K562 (cell line): ENCODE measurements at regions not wholly inside any gene's neighbourhood (a gene's known extent, or its start where the extent isn't known, plus 50 kb on each side); places are given as distances from the start of the nearest gene placed in this dataset.

ENCODE experiments used
- ATAC-seq: fragments of 200-7000 bp; cut with Tn5 transposase; 3 replicates; pipeline ENCODE4 v1.9.1; 2020; ENCODE audit warnings: moderate library complexity
- BruUV-seq: library from RNA; stranded (reverse); fragments of 400-500 nt; replicated peaks from 2 replicates; lab custom pipeline; 2021; lab: Mats Ljungman, UMichigan
- CTCF ChIA-PET: fragments of 300-600 bp; formaldehyde crosslinking; extraction: SDS; loops from one replicate; lab custom pipeline; 2021; ENCODE audit warnings: low intra/inter-chr PET ratio; lab: Yijun Ruan, JAX
- POLR2A ChIA-PET: fragments of 300-600, 350-650 bp; sonication (Branson Sonifier 250); formaldehyde crosslinking; extraction: SDS; loops from one replicate; lab custom pipeline; 2021; ENCODE audit warnings: antibody characterized with exemption, inconsistent platforms; lab: Yijun Ruan, JAX
- DNase-seq, 4 experiments: peaks; one replicate each; pipeline versions ENCODE4 v3.0.0 to v3.0.0-alpha.2; 2011 to 2018; ENCODE audit warnings: low spot score in 3 of 4, mixed read lengths in 3 of 4; ENCODE audit errors: extremely low read depth in 1 of 4
- FAIRE-seq: peaks from 2 replicates; lab custom pipeline; 2011; peaks lifted over from hg19 to GRCh38; lab: Jason Lieb, UNC
- H2AFZ ChIP-seq: 2 replicates; pipeline ENCODE4 v1.6.0; 2011; ENCODE audit warnings: low read depth, low read length, control low read depth, inconsistent platforms
- H3K27ac ChIP-seq: fragments of 200-600 bp; 3 replicates; pipeline ENCODE4 v1.8.0; 2011; ENCODE audit warnings: low read depth, mild to moderate bottlenecking, control low read depth, inconsistent platforms, low read length, moderate library complexity, mixed read lengths; ENCODE audit errors: extremely low read depth
- H3K27me3 ChIP-seq, 2 experiments: fragments of 300-600 bp in 1 of 2; 2 replicates in 1 of 2; 3 replicates in 1 of 2; pipeline versions ENCODE4 v1.6.0 to v1.8.0; 2011; ENCODE audit warnings: inconsistent platforms in 2 of 2, low read length in 2 of 2, mild to moderate bottlenecking in 1 of 2, mixed read lengths in 1 of 2, moderate library complexity in 1 of 2; ENCODE audit not compliant: control insufficient read depth in 2 of 2, insufficient read depth in 2 of 2
- H3K36me3 ChIP-seq: fragments of 300-600 bp; 3 replicates; pipeline ENCODE4 v1.8.0; 2011; ENCODE audit warnings: mild to moderate bottlenecking, low read length, inconsistent platforms; ENCODE audit not compliant: control insufficient read depth, insufficient read depth
- H3K4me1 ChIP-seq, 2 experiments: fragments of 200-600 bp in 1 of 2; replicated peaks in 1 of 2; 2 replicates in 1 of 2; 3 replicates in 1 of 2; pipeline versions ENCODE4 v1.5.1 to v1.8.0; 2011; ENCODE audit warnings: inconsistent platforms in 2 of 2, low read length in 2 of 2, mild to moderate bottlenecking in 1 of 2, mixed read lengths in 1 of 2, moderate library complexity in 1 of 2; ENCODE audit not compliant: control insufficient read depth in 2 of 2, insufficient read depth in 2 of 2
- H3K4me2 ChIP-seq: 2 replicates; pipeline ENCODE4 v1.6.1; 2011; ENCODE audit warnings: low read length, control low read depth, inconsistent platforms, mixed read lengths; ENCODE audit not compliant: insufficient read depth
- H3K4me3 ChIP-seq: fragments of 200-600 bp; sonication (generic), shearing (Covaris generic); 2 replicates; pipeline ENCODE4 v1.5.1; 2016; ENCODE audit warnings: control low read depth, inconsistent platforms
- H3K79me2 ChIP-seq: fragments of 200-600 bp; 3 replicates; pipeline ENCODE4 v1.8.0; 2011; ENCODE audit warnings: low read length, inconsistent platforms; ENCODE audit not compliant: control insufficient read depth, insufficient read depth
- H3K9ac ChIP-seq, 2 experiments: 2 replicates each; pipeline versions ENCODE4 v1.6.0 to v1.6.1; 2011; ENCODE audit warnings: low read depth in 2 of 2, low read length in 2 of 2, control low read depth in 1 of 2, inconsistent platforms in 1 of 2, mild to moderate bottlenecking in 1 of 2, mixed read lengths in 1 of 2; ENCODE audit not compliant: insufficient read depth in 1 of 2
- H3K9me1 ChIP-seq: one replicate; pipeline ENCODE4 v1.6.0; 2011; ENCODE audit warnings: inconsistent platforms, mild to moderate bottlenecking, low read length, moderate library complexity; ENCODE audit not compliant: control insufficient read depth, insufficient read depth
- H3K9me3 ChIP-seq: replicated peaks from 2 replicates; pipeline ENCODE4 v1.5.1; 2011; ENCODE audit warnings: low read depth, low read length, inconsistent platforms; ENCODE audit not compliant: control insufficient read depth, insufficient read depth
- H4K20me1 ChIP-seq: replicated peaks from 2 replicates; pipeline ENCODE4 v1.6.1; 2011; ENCODE audit warnings: low read length, inconsistent platforms, mixed read lengths; ENCODE audit not compliant: control insufficient read depth, insufficient read depth
- BRD9 ChIP-seq: fragments of 450-650 bp; IDR thresholded peaks from 2 replicates; pipeline ENCODE4 v1.6.1; 2018; ENCODE audit warnings: low read depth; ENCODE audit not compliant: partially characterized antibody
- CGGBP1 ChIP-seq: fragments of 250-450 bp; sonication (Bioruptor Pico); IDR thresholded peaks from 2 replicates; pipeline ENCODE4 v1.9.0; 2021; ENCODE audit warnings: mild to moderate bottlenecking
- DPF2 ChIP-seq: fragments of 450-650 bp; IDR thresholded peaks from 2 replicates; pipeline ENCODE4 v1.6.1; 2016
- L3MBTL2 ChIP-seq: fragments of 450-650 bp; IDR thresholded peaks from 2 replicates; pipeline ENCODE4 v1.6.1; 2016; ENCODE audit warnings: mild to moderate bottlenecking, moderate library complexity
- NR3C1 ChIP-seq: sonication (generic); formaldehyde crosslinking; IDR thresholded peaks from 2 replicates; pipeline ENCODE4 v1.8.1; 2022; ENCODE audit warnings: missing genetic modification reagents
- PCBP1 ChIP-seq: fragments of 200-400 bp; formaldehyde crosslinking; IDR thresholded peaks from 2 replicates; pipeline ENCODE4 v1.6.1; 2018; ENCODE audit warnings: mild to moderate bottlenecking, low read depth, low read length; ENCODE audit not compliant: poor library complexity, severe bottlenecking
- SIN3A ChIP-seq, 2 experiments: fragments of 150-350 bp in 1 of 2; IDR thresholded peaks; 2 replicates each; pipeline ENCODE4 v1.6.1; 2011 to 2016; ENCODE audit warnings: borderline replicate concordance in 2 of 2, low read depth in 2 of 2, low read length in 2 of 2, mild to moderate bottlenecking in 2 of 2, moderate library complexity in 2 of 2; ENCODE audit not compliant: control insufficient read depth in 1 of 2
- TEAD4 ChIP-seq, 2 experiments: sonication (generic) in 1 of 2; formaldehyde crosslinking in 1 of 2; IDR thresholded peaks; 2 replicates each; pipeline versions ENCODE4 v1.6.1 to v1.8.0; 2012 to 2022; ENCODE audit warnings: borderline replicate concordance in 1 of 2, inconsistent platforms in 1 of 2, low read length in 1 of 2, mild to moderate bottlenecking in 1 of 2, missing genetic modification reagents in 1 of 2
- TGIF2 ChIP-seq: sonication (generic); formaldehyde crosslinking; IDR thresholded peaks from 2 replicates; pipeline ENCODE4 v1.8.1; 2022; ENCODE audit warnings: mild to moderate bottlenecking, missing genetic modification reagents, moderate library complexity
- U2AF2 ChIP-seq: fragments of 200-400 bp; formaldehyde crosslinking; optimal IDR thresholded peaks from 2 replicates; pipeline ENCODE3; 2017; ENCODE audit warnings: low read depth, mild to moderate bottlenecking, low read length
- ZKSCAN3 ChIP-seq: fragments of 250-450 bp; sonication (Bioruptor Pico); IDR thresholded peaks from 2 replicates; pipeline ENCODE4 v1.4.0; 2020
- ZNF239 ChIP-seq: fragments of 250-450 bp; sonication (Bioruptor Pico); IDR thresholded peaks from 2 replicates; pipeline ENCODE4 v1.4.0; 2020; ENCODE audit warnings: mild to moderate bottlenecking
- ZNF253 ChIP-seq: fragments of 250-450 bp; sonication (Bioruptor Pico); conservative IDR thresholded peaks from 2 replicates; pipeline ENCODE4 v1.6.1; 2021; ENCODE audit warnings: mild to moderate bottlenecking
- ZNF282 ChIP-seq: sonication (generic); formaldehyde crosslinking; IDR thresholded peaks from 2 replicates; pipeline ENCODE4 v1.8.1; 2023; ENCODE audit warnings: missing genetic modification reagents
- ZNF512 ChIP-seq: IDR thresholded peaks from 2 replicates; pipeline ENCODE4 v1.6.1; 2016; ENCODE audit warnings: missing genetic modification characterization, missing compliant biosample characterization
- ZNF780A ChIP-seq: fragments of 250-450 bp; sonication (Bioruptor Pico); IDR thresholded peaks from 2 replicates; pipeline ENCODE4 v1.5.0; 2021; ENCODE audit warnings: mild to moderate bottlenecking
- WGBS: fragments of 100-300 bp; shearing (Covaris generic); methylation state at CpG from one replicate; pipeline ENCODE4 v1.1.6; 2016; ENCODE audit warnings: low coverage, mixed read lengths; ENCODE audit not compliant: insufficient coverage; ENCODE audit errors: missing lambda C conversion rate; 5-methylcytosine and 5-hydroxymethylcytosine counted together
- in situ Hi-C: fragments of 300-500 bp; cut with MboI; formaldehyde crosslinking; loops from 4 replicates; pipeline ENCODE4 v1.15.0; 2018; ENCODE audit warnings: inconsistent platforms, mixed read lengths
- intact Hi-C: fragments of 100-400 bp; cut with micrococcal nuclease; formaldehyde crosslinking; loops from 2 replicates; pipeline ENCODE4 v1.14.2; 2022
- TF ChIP-seq, protein P1 (sequence below): fragments of 450-650 bp; IDR thresholded peaks from 2 replicates; pipeline ENCODE4 v1.6.1; 2017; ENCODE audit warnings: mild to moderate bottlenecking, moderate library complexity
- TF ChIP-seq, protein P2 (sequence below): fragments of 450-650 bp; conservative IDR thresholded peaks from 2 replicates; pipeline ENCODE4 v1.6.1; 2016; ENCODE audit warnings: missing genetic modification characterization, low read depth, mild to moderate bottlenecking, control low read depth, missing compliant biosample characterization

DNA sequence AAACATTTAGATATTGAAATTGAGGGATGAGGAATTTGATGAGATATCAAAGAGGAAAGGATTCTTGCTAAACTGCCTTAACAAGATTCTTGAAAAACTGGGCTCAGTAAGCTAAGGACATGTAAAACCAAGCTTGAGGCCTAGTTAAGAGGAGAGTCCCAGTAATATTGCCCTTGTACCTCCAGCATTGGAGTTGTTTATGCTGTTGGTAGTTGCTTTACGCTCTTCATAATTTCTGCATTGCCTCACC, 156.1 kb upstream of the TRIM24 start:
- BruUV-seq: no TSS peak
- TF ChIP-seq, protein P1, sequence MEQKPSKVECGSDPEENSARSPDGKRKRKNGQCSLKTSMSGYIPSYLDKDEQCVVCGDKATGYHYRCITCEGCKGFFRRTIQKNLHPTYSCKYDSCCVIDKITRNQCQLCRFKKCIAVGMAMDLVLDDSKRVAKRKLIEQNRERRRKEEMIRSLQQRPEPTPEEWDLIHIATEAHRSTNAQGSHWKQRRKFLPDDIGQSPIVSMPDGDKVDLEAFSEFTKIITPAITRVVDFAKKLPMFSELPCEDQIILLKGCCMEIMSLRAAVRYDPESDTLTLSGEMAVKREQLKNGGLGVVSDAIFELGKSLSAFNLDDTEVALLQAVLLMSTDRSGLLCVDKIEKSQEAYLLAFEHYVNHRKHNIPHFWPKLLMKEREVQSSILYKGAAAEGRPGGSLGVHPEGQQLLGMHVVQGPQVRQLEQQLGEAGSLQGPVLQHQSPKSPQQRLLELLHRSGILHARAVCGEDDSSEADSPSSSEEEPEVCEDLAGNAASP: no peak
- TF ChIP-seq ZNF780A: no peak
- no peak for TF ChIP-seq TEAD4 (IDR thresholded peaks at IDR 0.05; ENCODE audit: low read length)
- no peak for TF ChIP-seq TEAD4 (CRISPR knock-in tag; IDR thresholded peaks at IDR 0.05; ENCODE audit: borderline replicate concordance)
- no peak for TF ChIP-seq NR3C1 (CRISPR knock-in tag)
- TF ChIP-seq DPF2: no peak
- TF ChIP-seq PCBP1: no peak
- no peak for TF ChIP-seq BRD9
- TF ChIP-seq SIN3A (IDR thresholded peaks at IDR 0.05; ENCODE audit: borderline replicate concordance in 2 of 2, control insufficient read depth in 1 of 2, low read depth in 2 of 2, low read length in 2 of 2): no peak
- TF ChIP-seq, protein P2, sequence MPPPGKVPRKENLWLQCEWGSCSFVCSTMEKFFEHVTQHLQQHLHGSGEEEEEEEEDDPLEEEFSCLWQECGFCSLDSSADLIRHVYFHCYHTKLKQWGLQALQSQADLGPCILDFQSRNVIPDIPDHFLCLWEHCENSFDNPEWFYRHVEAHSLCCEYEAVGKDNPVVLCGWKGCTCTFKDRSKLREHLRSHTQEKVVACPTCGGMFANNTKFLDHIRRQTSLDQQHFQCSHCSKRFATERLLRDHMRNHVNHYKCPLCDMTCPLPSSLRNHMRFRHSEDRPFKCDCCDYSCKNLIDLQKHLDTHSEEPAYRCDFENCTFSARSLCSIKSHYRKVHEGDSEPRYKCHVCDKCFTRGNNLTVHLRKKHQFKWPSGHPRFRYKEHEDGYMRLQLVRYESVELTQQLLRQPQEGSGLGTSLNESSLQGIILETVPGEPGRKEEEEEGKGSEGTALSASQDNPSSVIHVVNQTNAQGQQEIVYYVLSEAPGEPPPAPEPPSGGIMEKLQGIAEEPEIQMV: no peak
- TF ChIP-seq TGIF2 (CRISPR knock-in tag): no peak
- TF ChIP-seq CGGBP1: no peak
- TF ChIP-seq ZNF282: no peak
- no peak for TF ChIP-seq L3MBTL2
- no peak for TF ChIP-seq ZNF512
- no peak for TF ChIP-seq ZNF239 (CRISPR knock-in tag)
- TF ChIP-seq ZNF253 (CRISPR knock-in tag): no peak
- TF ChIP-seq U2AF2: no peak
- no peak for TF ChIP-seq ZKSCAN3 (CRISPR knock-in tag)
- intact Hi-C loops: no loop called here
- Histone ChIP-seq H4K20me1 (no peaks in the 10 kb centered on the region), H3K9me1 (no peaks in the 10 kb centered on the region), H3K36me3 (no peaks in the 10 kb centered on the region), H3K4me1 (no peaks in the 10 kb centered on the region), H3K4me2 (no peak overlapping the region), H3K27ac (no peak overlapping the region), H3K27me3 (no peaks in the 10 kb centered on the region), H3K79me2 (no peaks in the 10 kb centered on the region), H2AFZ (no peak overlapping the region), H3K4me3 (no peak overlapping the region), H3K9me3 (no peaks in the 10 kb centered on the region), H3K9ac (no peak overlapping the region)
- in situ Hi-C loops: no loop called here
- ATAC-seq: no peak
- ChIA-PET CTCF (no interaction called here), POLR2A (interaction anchor here (0.7 to 1.1 kb wide), 2 partner anchors 38 to 441 kb away, joined by 3 read pairs; no protein-coding TSS in a partner anchor)
- no peak for FAIRE-seq
- DNase-seq: no peak
- WGBS: 50% methylated on average over 1 of the region's 1 CpG
